HG03432 (cell line): ENCODE measurements at regions not wholly inside any gene's neighbourhood (a gene's known extent, or its start where the extent isn't known, plus 50 kb on each side); places are given as distances from the start of the nearest gene placed in this dataset.

ENCODE experiments used
- ATAC-seq: cut with Tn5 transposase; IDR thresholded peaks from one replicate; pipeline ENCODE4 v1.9.1; 2021; ENCODE audit warnings: mild to moderate bottlenecking, moderate library complexity; ENCODE audit not compliant: unreplicated experiment

DNA sequence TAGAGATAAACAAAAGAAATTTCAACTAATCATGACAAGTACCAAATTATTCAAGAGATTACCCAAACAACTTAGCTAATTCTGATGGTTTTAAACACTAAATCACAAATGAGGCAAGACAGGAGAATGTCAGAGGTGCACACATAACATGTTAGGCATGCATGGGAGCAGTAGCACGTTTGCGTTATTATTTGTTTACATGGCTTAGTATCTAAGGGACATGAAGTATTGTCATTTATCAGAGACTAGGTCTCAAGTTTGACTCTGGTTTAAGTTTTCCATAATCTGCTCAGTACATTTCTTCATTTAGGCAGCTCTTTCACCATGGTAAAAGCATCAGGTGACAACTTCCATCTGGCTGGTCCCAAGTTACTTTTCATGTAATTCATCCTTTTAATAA, 244.1 kb upstream of the TNC start:
- no peak for ATAC-seq

GRCh38 chr9:115362640-115363039, 244.7 kb upstream of the TNC start:
- no peak for ATAC-seq

DNA sequence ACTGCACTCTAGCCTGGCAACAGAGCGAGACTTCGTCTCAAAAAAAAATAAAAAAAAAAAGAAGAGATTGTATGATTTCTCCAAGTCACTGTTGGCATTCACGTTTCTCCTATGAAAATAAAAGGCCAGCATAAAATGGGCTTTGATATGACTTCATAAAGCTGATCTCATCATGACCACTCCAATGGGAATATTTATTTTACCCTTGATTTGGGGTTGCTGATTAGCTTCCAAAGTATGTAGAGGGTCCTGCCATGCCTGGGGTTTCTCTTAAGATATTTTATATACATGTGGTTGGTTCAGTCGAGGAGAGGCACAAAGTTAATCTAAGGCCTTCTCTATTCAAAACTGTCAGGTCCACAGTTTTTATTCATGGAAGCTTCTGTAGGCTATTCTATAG, 247.0 kb upstream of the TNC start:
- no peak for ATAC-seq

GRCh38 chr9:115367321-115367720, 249.4 kb upstream of the TNC start:
- ATAC-seq = no peak

- no peak for ATAC-seq
These were observed 250.0 kb upstream of the TNC start for GRCh38 chr9:115367780-115368525.

- ATAC-seq = no peak
These were observed 251.5 kb upstream of the TNC start for GRCh38 chr9:115369322-115369957.

- peak; percentile 88 for ATAC-seq
These were observed 255.2 kb upstream of the TNC start for GRCh38 chr9:115373000-115373709.

DNA sequence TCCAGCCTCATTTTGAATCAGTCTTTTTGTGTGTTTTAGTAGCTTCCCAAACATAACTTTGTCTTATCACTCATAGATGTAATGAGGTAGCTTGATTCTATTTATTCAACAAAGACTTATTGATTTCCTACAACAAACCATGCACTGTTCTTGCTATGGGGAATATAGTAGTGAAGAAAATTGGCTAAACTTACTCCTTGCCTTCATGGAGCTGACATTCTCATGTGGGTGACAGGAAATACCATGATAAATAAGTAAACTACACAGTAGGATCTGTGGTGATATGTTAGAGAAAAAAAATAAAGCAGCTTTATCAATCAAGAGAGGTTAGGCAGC, 255.7 kb upstream of the TNC start:
- ATAC-seq = no peak

GRCh38 chr9:115374724-115375268, 256.8 kb upstream of the TNC start:
- ATAC-seq = no peak

DNA sequence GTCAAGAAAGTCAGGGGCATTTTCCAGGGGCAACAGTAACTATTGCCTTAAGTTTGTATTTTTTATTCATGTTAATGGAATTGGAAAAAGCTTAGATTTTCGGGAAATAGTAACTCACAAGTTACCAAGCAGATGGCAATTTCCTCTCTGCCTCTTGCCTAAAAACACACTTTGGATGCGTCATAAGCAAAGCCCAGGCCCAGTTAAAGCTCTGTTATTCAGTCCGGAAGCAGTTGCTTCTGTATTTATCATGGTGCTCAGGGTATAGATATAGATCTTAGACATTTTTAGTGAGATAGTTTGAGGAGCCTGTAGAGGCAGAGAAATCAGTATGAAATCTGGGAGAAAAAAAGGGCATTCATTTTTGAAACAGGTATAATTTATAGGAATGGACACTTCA, 260.3 kb upstream of the TNC start:
- no peak for ATAC-seq

DNA sequence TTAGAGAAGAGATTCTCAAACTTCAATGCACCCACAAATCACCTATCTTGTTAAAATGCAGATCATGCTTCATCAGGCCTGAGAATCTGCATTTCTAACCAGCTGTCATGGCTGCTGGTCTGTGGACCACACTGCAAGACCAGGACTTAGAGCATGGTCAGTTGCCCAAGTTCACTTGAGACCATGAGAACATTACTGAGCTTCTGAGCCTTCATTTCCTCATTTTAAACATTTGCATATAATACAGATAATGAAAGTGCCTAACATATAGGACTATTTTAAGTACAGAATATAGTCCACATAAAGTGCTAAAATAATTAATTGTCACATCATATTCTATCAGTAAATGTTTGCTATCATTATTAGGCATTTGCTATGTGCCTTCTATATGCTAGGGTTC, 260.8 kb upstream of the TNC start:
- no peak for ATAC-seq

- ATAC-seq = no peak
These were observed 261.8 kb upstream of the TNC start for GRCh38 chr9:115379719-115380118.

GRCh38 chr9:115382865-115383264, 264.9 kb upstream of the TNC start:
- no peak for ATAC-seq

- ATAC-seq = no peak
These were observed 267.6 kb upstream of the TNC start for GRCh38 chr9:115385383-115386122.

GRCh38 chr9:115386963-115387770, 269.2 kb upstream of the TNC start:
- ATAC-seq = no peak

GRCh38 chr9:115391168-115391825, 273.3 kb upstream of the TNC start:
- ATAC-seq = no peak

DNA sequence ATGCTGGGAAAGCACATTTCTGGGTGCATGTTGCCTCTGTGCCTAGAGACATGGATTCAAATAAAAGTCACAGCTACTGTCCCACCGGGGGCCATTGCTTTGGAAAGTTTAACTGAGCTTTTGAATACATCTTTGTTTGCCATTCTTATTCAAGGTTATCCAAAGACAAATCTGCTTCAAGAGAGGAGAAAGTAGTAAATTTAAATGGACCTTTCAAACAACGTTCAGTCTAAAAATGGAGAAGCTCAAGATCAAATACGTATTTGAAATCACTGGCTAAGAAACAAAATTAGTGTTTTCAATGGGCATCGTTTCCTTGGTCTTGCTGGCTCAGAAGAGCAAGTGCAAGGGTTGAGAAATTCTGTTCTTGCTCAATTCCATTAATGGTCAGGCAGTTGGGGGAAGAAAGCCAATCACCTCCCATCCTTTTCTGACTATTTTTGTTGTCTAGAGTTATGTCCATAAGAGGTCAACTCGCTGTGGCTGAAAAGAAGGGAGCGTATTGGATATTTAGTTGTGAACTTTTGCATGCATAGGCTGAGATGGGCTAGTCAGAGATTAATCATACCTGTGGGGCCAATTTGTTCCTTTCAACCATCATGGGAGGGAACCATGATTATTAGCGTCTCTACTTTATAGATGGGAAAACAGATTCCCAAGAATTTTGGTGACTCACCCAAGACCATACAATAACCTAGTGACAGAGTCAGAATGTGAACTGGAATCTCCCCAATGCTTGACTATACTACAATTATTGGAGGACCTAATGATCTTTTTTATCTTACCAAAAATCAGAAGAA, 276.2 kb upstream of the TNC start:
- ATAC-seq = no peak

- ATAC-seq = no peak
These were observed 277.6 kb upstream of the TNC start for GRCh38 chr9:115395511-115396021.

- ATAC-seq = no peak
These were observed 278.1 kb upstream of the TNC start for GRCh38 chr9:115396071-115396529.
